Lung microvascular endothelial cell (primary cell): ENCODE measurements at regions not wholly inside any gene's neighbourhood (a gene's known extent, or its start where the extent isn't known, plus 50 kb on each side); places are given as distances from the start of the nearest gene placed in this dataset.

Source experiments
- DNase-seq, 2 donors: peaks; one replicate each; pipeline versions ENCODE4 v3.0.0 to v3.0.0-alpha.2; 2010; ENCODE audit warnings: low read depth in 2 of 2

GRCh38 chr5:57581222-57581621 lies 98.6 kb upstream of the ACTBL2 start:
- DNase-seq: no peak

GRCh38 chr5:57577432-57578175 lies 95.0 kb upstream of the ACTBL2 start:
- no peak for DNase-seq

GRCh38 chr5:57576317-57576716 lies 93.7 kb upstream of the ACTBL2 start:
- no peak for DNase-seq

- DNase-seq: no peak
These were observed 93.2 kb upstream of the ACTBL2 start for GRCh38 chr5:57575839-57576238.

- DNase-seq: no peak
These were observed 89.8 kb upstream of the ACTBL2 start for GRCh38 chr5:57572461-57572860.

GRCh38 chr5:57569601-57570000 lies 87.0 kb upstream of the ACTBL2 start:
- DNase-seq: no peak

GRCh38 chr5:57568136-57568535 lies 85.5 kb upstream of the ACTBL2 start:
- DNase-seq: no peak

GRCh38 chr5:57566914-57567313 lies 84.3 kb upstream of the ACTBL2 start:
- no peak for DNase-seq

GRCh38 chr5:57561231-57561842 lies 78.7 kb upstream of the ACTBL2 start:
- DNase-seq: peak in 1 of 2 donors; percentile 5

- no peak for DNase-seq
These were observed 76.6 kb upstream of the ACTBL2 start for GRCh38 chr5:57559110-57559635.

GRCh38 chr5:57552033-57552432 lies 69.4 kb upstream of the ACTBL2 start:
- DNase-seq: no peak

- no peak for DNase-seq
These were observed 68.6 kb upstream of the ACTBL2 start for GRCh38 chr5:57551251-57551650.

GRCh38 chr5:57550132-57550531 lies 67.5 kb upstream of the ACTBL2 start:
- no peak for DNase-seq

GRCh38 chr5:57549566-57549965 lies 67.0 kb upstream of the ACTBL2 start:
- DNase-seq: no peak

- no peak for DNase-seq
These were observed 58.2 kb upstream of the ACTBL2 start for GRCh38 chr5:57540823-57541222.

GRCh38 chr5:57539281-57539701 lies 56.7 kb upstream of the ACTBL2 start:
- DNase-seq: no peak

GRCh38 chr5:57538341-57538955 lies 55.8 kb upstream of the ACTBL2 start:
- peak in 1 of 2 donors; percentile 5 for DNase-seq

GRCh38 chr5:57537811-57538210 lies 55.2 kb upstream of the ACTBL2 start:
- no peak for DNase-seq

GRCh38 chr5:57532513-57533497 lies 50.2 kb upstream of the ACTBL2 start:
- no peak for DNase-seq
